ENCODE measurements at regions not wholly inside any gene's neighbourhood (a gene's known extent, or its start where the extent isn't known, plus 50 kb on each side); places are given as distances from the start of the nearest gene placed in this dataset.

GRCh38 chr17:77579131-77579530, 379.4 kb upstream of the TNRC6C start:
- TF ChIP-seq CTCF (IDR thresholded peaks at IDR 0.05) (no peak), POLR2A (IDR thresholded peaks at IDR 0.05) (no peak), EP300 (IDR thresholded peaks at IDR 0.05) (no peak)
